H9 (cell line): ENCODE measurements at regions not wholly inside any gene's neighbourhood (a gene's known extent, or its start where the extent isn't known, plus 50 kb on each side); places are given as distances from the start of the nearest gene placed in this dataset.

Experiments
- DNase-seq: peaks from one replicate; pipeline ENCODE4 v3.0.0-alpha.2; 2017
- H2AFZ ChIP-seq: one replicate; pipeline ENCODE4 v1.6.1; 2013; ENCODE audit warnings: mild to moderate bottlenecking, low read length, control low read depth, moderate library complexity
- H2AK5ac ChIP-seq: 2 replicates; pipeline ENCODE4 v1.6.1; 2013; ENCODE audit warnings: low read length, control low read depth, mixed read lengths; ENCODE audit not compliant: insufficient read length
- H2BK120ac ChIP-seq: one replicate; pipeline ENCODE4 v1.6.1; 2013; ENCODE audit warnings: low read depth, mild to moderate bottlenecking, low read length, control low read depth, inconsistent platforms; ENCODE audit not compliant: poor library complexity, severe bottlenecking
- H2BK12ac ChIP-seq: 2 replicates; pipeline ENCODE4 v1.6.1; 2013; ENCODE audit warnings: low read length, control low read depth, mixed read lengths, low read depth; ENCODE audit not compliant: insufficient read length
- H2BK15ac ChIP-seq: 2 replicates; pipeline ENCODE4 v1.6.1; 2013; ENCODE audit warnings: low read depth, low read length, control low read depth
- H2BK20ac ChIP-seq: one replicate; pipeline ENCODE4 v1.6.1; 2013; ENCODE audit warnings: low read depth, mild to moderate bottlenecking, low read length, control low read depth, inconsistent platforms; ENCODE audit not compliant: poor library complexity, severe bottlenecking
- H2BK5ac ChIP-seq: 2 replicates; pipeline ENCODE4 v1.6.1; 2013; ENCODE audit warnings: low read length, control low read depth, mixed read lengths; ENCODE audit not compliant: insufficient read length
- H3K14ac ChIP-seq: 2 replicates; pipeline ENCODE4 v1.6.1; 2013; ENCODE audit warnings: low read length, control low read depth; ENCODE audit not compliant: insufficient read depth
- H3K18ac ChIP-seq: 2 replicates; pipeline ENCODE4 v1.6.1; 2013; ENCODE audit warnings: low read depth, mild to moderate bottlenecking, mixed read lengths, low read length, control low read depth; ENCODE audit not compliant: insufficient read length
- H3K23ac ChIP-seq: 2 replicates; pipeline ENCODE4 v1.6.1; 2013; ENCODE audit warnings: low read length, control low read depth, mixed read lengths, low read depth; ENCODE audit not compliant: insufficient read length
- H3K23me2 ChIP-seq: 2 replicates; pipeline ENCODE4 v1.6.1; 2013; ENCODE audit warnings: low read depth, mild to moderate bottlenecking, mixed read lengths, low read length, control low read depth; ENCODE audit not compliant: insufficient read length, poor library complexity, severe bottlenecking
- H3K27ac ChIP-seq: 2 replicates; pipeline ENCODE4 v1.5.1; 2013; ENCODE audit warnings: low read length, control low read depth, mixed read lengths, low read depth; ENCODE audit not compliant: insufficient read length
- H3K27me3 ChIP-seq: 2 replicates; pipeline ENCODE4 v1.6.1; 2013; ENCODE audit warnings: low read length, control low read depth, inconsistent platforms; ENCODE audit not compliant: insufficient read depth
- H3K4ac ChIP-seq: 2 replicates; pipeline ENCODE4 v1.6.1; 2013; ENCODE audit warnings: low read depth, mild to moderate bottlenecking, control low read depth, inconsistent platforms, low read length, moderate library complexity
- H3K4me1 ChIP-seq: 2 replicates; pipeline ENCODE4 v1.6.1; 2013; ENCODE audit warnings: low read length, control low read depth, inconsistent platforms; ENCODE audit not compliant: insufficient read depth
- H3K4me2 ChIP-seq: 2 replicates; pipeline ENCODE4 v1.6.1; 2013; ENCODE audit warnings: low read length, control low read depth, mixed read lengths; ENCODE audit not compliant: insufficient read length, insufficient read depth
- H3K56ac ChIP-seq: 2 replicates; pipeline ENCODE4 v1.6.1; 2013; ENCODE audit warnings: low read depth, mild to moderate bottlenecking, mixed read lengths, low read length, control low read depth; ENCODE audit not compliant: insufficient read length
- H3K79me1 ChIP-seq: 2 replicates; pipeline ENCODE4 v1.6.1; 2013; ENCODE audit warnings: low read depth, mild to moderate bottlenecking, moderate library complexity, low read length, control low read depth, inconsistent platforms; ENCODE audit not compliant: insufficient read depth, poor library complexity, severe bottlenecking
- H3K79me2 ChIP-seq: 2 replicates; pipeline ENCODE4 v1.6.1; 2013; ENCODE audit warnings: low read length, control low read depth, inconsistent platforms; ENCODE audit not compliant: insufficient read depth
- H3K9ac ChIP-seq: 2 replicates; pipeline ENCODE4 v1.6.1; 2013; ENCODE audit warnings: low read length, control low read depth, mixed read lengths; ENCODE audit not compliant: insufficient read length; ENCODE audit errors: extremely low read depth
- H3K9me3 ChIP-seq: one replicate; pipeline ENCODE4 v1.6.1; 2013; ENCODE audit warnings: low read depth, low read length, inconsistent platforms; ENCODE audit not compliant: control insufficient read depth
- H3T11ph ChIP-seq: one replicate; pipeline ENCODE4 v1.6.1; 2013; ENCODE audit warnings: mild to moderate bottlenecking, low read length, control low read depth, inconsistent platforms
- H4K20me1 ChIP-seq: one replicate; pipeline ENCODE4 v1.6.1; 2013; ENCODE audit not compliant: control insufficient read depth, insufficient read length, insufficient read depth
- H4K5ac ChIP-seq: 2 replicates; pipeline ENCODE4 v1.6.1; 2013; ENCODE audit warnings: low read depth, mild to moderate bottlenecking, mixed read lengths, low read length, control low read depth; ENCODE audit not compliant: insufficient read length
- H4K8ac ChIP-seq: replicated peaks from 2 replicates; pipeline ENCODE4 v1.6.1; 2013; ENCODE audit warnings: low read length, control low read depth, mixed read lengths, low read depth; ENCODE audit not compliant: insufficient read length
- H4K91ac ChIP-seq: 2 replicates; pipeline ENCODE4 v1.6.1; 2013; ENCODE audit warnings: low read depth, mild to moderate bottlenecking, moderate library complexity, mixed read lengths, low read length, control low read depth; ENCODE audit not compliant: insufficient read length
- H3K27ac Mint-ChIP-seq, 3 experiments: 2 replicates in 2 of 3; 3 replicates in 1 of 3; pipeline ENCODE4 v1.8.0; 2020 to 2021; ENCODE audit warnings: mixed read lengths in 3 of 3, mild to moderate bottlenecking in 1 of 3, moderate library complexity in 1 of 3
- H3K27me3 Mint-ChIP-seq: 2 replicates; pipeline ENCODE4 v1.8.0; 2021; ENCODE audit warnings: low read depth, mild to moderate bottlenecking, moderate library complexity, mixed read lengths
- H3K36me3 Mint-ChIP-seq, 3 experiments: 2 replicates in 2 of 3; 3 replicates in 1 of 3; pipeline ENCODE4 v1.8.0; 2020 to 2021; ENCODE audit warnings: low read depth in 3 of 3, mixed read lengths in 3 of 3; ENCODE audit not compliant: insufficient read depth in 1 of 3
- H3K4me1 Mint-ChIP-seq, 2 experiments: 2 replicates each; pipeline ENCODE4 v1.8.0; 2020; ENCODE audit warnings: mixed read lengths in 2 of 2
- H3K4me3 Mint-ChIP-seq, 2 experiments: 2 replicates in 1 of 2; 3 replicates in 1 of 2; pipeline ENCODE4 v1.8.0; 2020 to 2021; ENCODE audit warnings: mild to moderate bottlenecking in 2 of 2, mixed read lengths in 2 of 2, moderate library complexity in 1 of 2
- H3K9me3 Mint-ChIP-seq, 2 experiments: 2 replicates in 1 of 2; 3 replicates in 1 of 2; pipeline ENCODE4 v1.8.0; 2020; ENCODE audit warnings: mild to moderate bottlenecking in 2 of 2, mixed read lengths in 2 of 2, moderate library complexity in 1 of 2
- WGBS: extraction: QIAGEN DNeasy Blood & Tissue Kit; methylation state at CpG from one replicate; pipeline ENCODE4 v1.1.7; 2013; ENCODE audit warnings: missing lambda C conversion rate, low lambda C conversion rate, mixed read lengths; ENCODE audit not compliant: insufficient read length; ENCODE audit errors: extremely low coverage; 5-methylcytosine and 5-hydroxymethylcytosine counted together
- TF ChIP-seq, protein P1 (sequence below): fragments of 200-600 bp; sonication (generic); conservative IDR thresholded peaks from 3 replicates; pipeline ENCODE4 v1.8.0; 2021; ENCODE audit warnings: antibody characterized with exemption, mild to moderate bottlenecking

DNA sequence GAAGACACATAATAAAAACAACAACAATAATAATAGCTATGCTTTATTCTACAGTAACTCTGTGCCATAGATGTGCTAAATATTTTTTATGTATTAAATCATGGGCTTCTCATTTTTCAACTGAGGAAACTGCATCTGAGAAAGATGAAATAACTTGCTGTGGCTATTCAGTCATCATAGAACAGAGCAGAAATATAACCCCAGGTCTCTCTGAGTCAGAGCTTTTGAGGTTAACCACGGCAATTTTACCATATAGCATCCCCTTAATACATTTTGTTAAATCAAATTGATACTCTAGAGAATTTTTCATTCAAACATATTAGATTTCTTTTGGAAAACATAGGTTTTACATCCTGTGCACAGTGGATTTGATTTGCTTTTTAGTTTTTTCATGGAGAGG, 586.6 kb upstream of the KLHL29 start:
- Histone ChIP-seq H3K79me1 (no peaks in the 10 kb centered on the region), H3T11ph (no peak overlapping the region), H3K9ac (no peak overlapping the region), H3K23ac (no peak overlapping the region), H2BK120ac (no peak overlapping the region), H2AK5ac (no peak overlapping the region), H2BK15ac (no peak overlapping the region), H4K5ac (no peak overlapping the region), H3K27ac (no peak overlapping the region), H2AFZ (no peak overlapping the region), H3K4ac (no peak overlapping the region), H2BK5ac (no peak overlapping the region), H3K9me3 (no peaks in the 10 kb centered on the region), H2BK12ac (no peak overlapping the region), H3K18ac (no peak overlapping the region), H4K91ac (no peak overlapping the region), H2BK20ac (no peak overlapping the region), H4K20me1 (no peaks in the 10 kb centered on the region), H3K27me3 (no peaks in the 10 kb centered on the region), H3K14ac (no peak overlapping the region), H3K56ac (no peak overlapping the region), H3K4me1 (peaks cover 10% of the 10 kb centered on the region; the same call in 1 of the 2 replicates), H3K79me2 (no peaks in the 10 kb centered on the region), H4K8ac (no peak overlapping the region), H3K23me2 (no peaks in the 10 kb centered on the region), H3K4me2 (no peak overlapping the region)
- H3K27ac Mint-ChIP-seq: no peak overlapping the region
- no peak for DNase-seq
- whole genome bisulfite sequencing: no CpG with 5 or more reads among the region's 1 CpG
- H3K9me3 Mint-ChIP-seq: peaks cover 0 to 8% of the 10 kb centered on the region in 2 experiments; a peak in 2 of 5 replicates
- TF ChIP-seq, protein P1, sequence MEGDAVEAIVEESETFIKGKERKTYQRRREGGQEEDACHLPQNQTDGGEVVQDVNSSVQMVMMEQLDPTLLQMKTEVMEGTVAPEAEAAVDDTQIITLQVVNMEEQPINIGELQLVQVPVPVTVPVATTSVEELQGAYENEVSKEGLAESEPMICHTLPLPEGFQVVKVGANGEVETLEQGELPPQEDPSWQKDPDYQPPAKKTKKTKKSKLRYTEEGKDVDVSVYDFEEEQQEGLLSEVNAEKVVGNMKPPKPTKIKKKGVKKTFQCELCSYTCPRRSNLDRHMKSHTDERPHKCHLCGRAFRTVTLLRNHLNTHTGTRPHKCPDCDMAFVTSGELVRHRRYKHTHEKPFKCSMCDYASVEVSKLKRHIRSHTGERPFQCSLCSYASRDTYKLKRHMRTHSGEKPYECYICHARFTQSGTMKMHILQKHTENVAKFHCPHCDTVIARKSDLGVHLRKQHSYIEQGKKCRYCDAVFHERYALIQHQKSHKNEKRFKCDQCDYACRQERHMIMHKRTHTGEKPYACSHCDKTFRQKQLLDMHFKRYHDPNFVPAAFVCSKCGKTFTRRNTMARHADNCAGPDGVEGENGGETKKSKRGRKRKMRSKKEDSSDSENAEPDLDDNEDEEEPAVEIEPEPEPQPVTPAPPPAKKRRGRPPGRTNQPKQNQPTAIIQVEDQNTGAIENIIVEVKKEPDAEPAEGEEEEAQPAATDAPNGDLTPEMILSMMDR: no peak
- H3K4me3 Mint-ChIP-seq: no peak overlapping the region
- peaks cover 19 to 22% of the 10 kb centered on the region in 2 experiments for H3K4me1 Mint-ChIP-seq
- no peaks in the 10 kb centered on the region; the same call in 1 of the 2 replicates for H3K27me3 Mint-ChIP-seq
- peaks cover 0 to 13% (median 0%) of the 10 kb centered on the region in 3 experiments; a peak in 4 of 7 replicates for H3K36me3 Mint-ChIP-seq
